ENCODE measurements at regions not wholly inside any gene's neighbourhood (a gene's known extent, or its start where the extent isn't known, plus 50 kb on each side); places are given as distances from the start of the nearest gene placed in this dataset.
"Not testable (repeated sequence)": the region's sequence is repeated elsewhere in the genome, so short reads cannot be mapped to it uniquely, and the experiment has no call there.

GRCh38 chr22:11057955-11058547 lies 4469.9 kb upstream of the OR11H1 start:
- H3K27me3 ChIP-seq; H3K27ac ChIP-seq; H3K4me3 ChIP-seq; DNase-seq; H3K36me3 ChIP-seq; H3K4me1 ChIP-seq; intact Hi-C loops (cut with DNase I): not testable (repeated sequence)
- WGBS, 2 donors: 74 to 77% methylated on average over 12 to 17 of the region's 39 CpGs
- H3K9me3 ChIP-seq: peaks cover 21 to 81% (median 50%) of the 10 kb centered on the region in 3 donors

- intact Hi-C loops (cut with DNase I); H3K27me3 ChIP-seq; H3K4me1 ChIP-seq; H3K36me3 ChIP-seq; H3K27ac ChIP-seq; H3K4me3 ChIP-seq; DNase-seq: not testable (repeated sequence)
- WGBS, 2 donors: 78 to 84% methylated on average over 3 of the region's 3 CpGs
- H3K9me3 ChIP-seq: peaks cover 13 to 74% (median 41%) of the 10 kb centered on the region in 3 donors
Measured at GRCh38 chr22:11059129-11059528, 4468.9 kb upstream of the OR11H1 start.

GRCh38 chr22:11060797-11061196 lies 4467.2 kb upstream of the OR11H1 start:
- peaks cover 8 to 68% (median 34%) of the 10 kb centered on the region in 3 donors for H3K9me3 ChIP-seq
- H3K4me1 ChIP-seq; H3K27me3 ChIP-seq; DNase-seq; H3K36me3 ChIP-seq; intact Hi-C loops (cut with DNase I); H3K4me3 ChIP-seq; H3K27ac ChIP-seq: not testable (repeated sequence)
- WGBS, 2 donors: 68 to 71% methylated on average over 2 of the region's 2 CpGs

GRCh38 chr22:11062534-11062933 lies 4465.5 kb upstream of the OR11H1 start:
- H3K4me3 ChIP-seq; H3K4me1 ChIP-seq; DNase-seq; H3K36me3 ChIP-seq; intact Hi-C loops (cut with DNase I); H3K27me3 ChIP-seq; H3K27ac ChIP-seq: not testable (repeated sequence)
- peaks cover 12 to 68% (median 34%) of the 10 kb centered on the region in 3 donors for H3K9me3 ChIP-seq
- 40 to 42% methylated on average over 2 of the region's 3 CpGs for WGBS, 2 donors

GRCh38 chr22:11063022-11063685 lies 4464.8 kb upstream of the OR11H1 start:
- H3K9me3 ChIP-seq: peaks cover 12 to 68% (median 39%) of the 10 kb centered on the region in 3 donors
- H3K36me3 ChIP-seq; H3K4me1 ChIP-seq; H3K27me3 ChIP-seq; intact Hi-C loops (cut with DNase I); DNase-seq; H3K4me3 ChIP-seq; H3K27ac ChIP-seq: not testable (repeated sequence)
- 27 to 30% methylated on average over 5 of the region's 5 CpGs for whole genome bisulfite sequencing, 2 donors

GRCh38 chr22:11065210-11065609 lies 4462.8 kb upstream of the OR11H1 start:
- H3K4me3 ChIP-seq; H3K4me1 ChIP-seq; intact Hi-C loops (cut with DNase I); H3K27me3 ChIP-seq; H3K36me3 ChIP-seq; DNase-seq; H3K27ac ChIP-seq: not testable (repeated sequence)
- 68 to 70% methylated on average over 6 of the region's 6 CpGs for WGBS, 2 donors
- H3K9me3 ChIP-seq: peaks cover 12 to 60% (median 38%) of the 10 kb centered on the region in 3 donors

- H3K27ac ChIP-seq; H3K4me3 ChIP-seq; H3K27me3 ChIP-seq; H3K4me1 ChIP-seq; H3K36me3 ChIP-seq; DNase-seq; intact Hi-C loops (cut with DNase I): not testable (repeated sequence)
- WGBS, 2 donors: 68 to 74% methylated on average over 18 of the region's 18 CpGs
- H3K9me3 ChIP-seq: peaks cover 12 to 52% (median 33%) of the 10 kb centered on the region in 3 donors
Measured at GRCh38 chr22:11065876-11066457, 4462.0 kb upstream of the OR11H1 start.

GRCh38 chr22:11066458-11067285 lies 4461.3 kb upstream of the OR11H1 start:
- TF ChIP-seq CTCF (IDR thresholded peaks at IDR 0.05): no peak
- TF ChIP-seq POLR2A (IDR thresholded peaks at IDR 0.05): no peak
- no peak for DNase-seq
- WGBS, 2 donors: 74 to 78% methylated on average over 29 of the region's 29 CpGs
- Histone ChIP-seq H3K4me3 (no peak overlapping the region), H3K9me3 (peaks cover 12 to 51% (median 32%) of the 10 kb centered on the region in 3 donors), H3K27ac (no peak overlapping the region), H3K36me3 (no peaks in the 10 kb centered on the region), H3K4me1 (no peaks in the 10 kb centered on the region), H3K27me3 (no peaks in the 10 kb centered on the region)
- intact Hi-C loops (cut with DNase I): no loop called here

- H3K27me3 ChIP-seq; H3K36me3 ChIP-seq; H3K4me1 ChIP-seq; DNase-seq; H3K27ac ChIP-seq; H3K4me3 ChIP-seq; intact Hi-C loops (cut with DNase I): not testable (repeated sequence)
- H3K9me3 ChIP-seq: peaks cover 12 to 50% (median 32%) of the 10 kb centered on the region in 3 donors
- 68 to 72% methylated on average over 13 of the region's 13 CpGs for WGBS, 2 donors
Measured at GRCh38 chr22:11067286-11067871, 4460.6 kb upstream of the OR11H1 start.

- H3K36me3 ChIP-seq; H3K27ac ChIP-seq; intact Hi-C loops (cut with DNase I); H3K27me3 ChIP-seq; DNase-seq; H3K4me3 ChIP-seq; H3K4me1 ChIP-seq: not testable (repeated sequence)
- 60 to 66% methylated on average over 7 of the region's 7 CpGs for WGBS, 2 donors
- peaks cover 12 to 45% (median 32%) of the 10 kb centered on the region in 3 donors for H3K9me3 ChIP-seq
Measured at GRCh38 chr22:11067937-11068336, 4460.1 kb upstream of the OR11H1 start.

- peaks cover 12 to 41% (median 32%) of the 10 kb centered on the region in 3 donors for H3K9me3 ChIP-seq
- H3K4me3 ChIP-seq; H3K27me3 ChIP-seq; intact Hi-C loops (cut with DNase I); H3K4me1 ChIP-seq; H3K27ac ChIP-seq; DNase-seq; H3K36me3 ChIP-seq: not testable (repeated sequence)
Measured at GRCh38 chr22:11068406-11068805, 4459.6 kb upstream of the OR11H1 start.
